ENCODE measurements at regions not wholly inside any gene's neighbourhood (a gene's known extent, or its start where the extent isn't known, plus 50 kb on each side); places are given as distances from the start of the nearest gene placed in this dataset.

- TF ChIP-seq POLR2A (IDR thresholded peaks at IDR 0.05; ENCODE audit: low read depth, low read length), result no peak
- TF ChIP-seq USF2 (IDR thresholded peaks at IDR 0.05; ENCODE audit: low read depth, low read length), result no peak
- no peak for TF ChIP-seq CTCF (conservative IDR thresholded peaks at IDR 0.05; ENCODE audit: low read depth, low read length)
- TF ChIP-seq RAD21 (IDR thresholded peaks at IDR 0.05; ENCODE audit: low read length), result no peak
- TF ChIP-seq BHLHE40 (IDR thresholded peaks at IDR 0.05; ENCODE audit: low read depth, low read length), result no peak
- no peak for TF ChIP-seq RCOR1 (IDR thresholded peaks at IDR 0.05; ENCODE audit: insufficient replicate concordance, low read length)
- TF ChIP-seq ELK1 (IDR thresholded peaks at IDR 0.05; ENCODE audit: borderline replicate concordance, low read depth, low read length), result no peak
- TF ChIP-seq SMC3 (IDR thresholded peaks at IDR 0.05; ENCODE audit: low read depth, low read length), result no peak
These were observed 95.4 kb downstream of the PXDC1 start for GRCh38 chr6:3656076-3656475.
